ENCODE measurements at regions not wholly inside any gene's neighbourhood (a gene's known extent, or its start where the extent isn't known, plus 50 kb on each side); places are given as distances from the start of the nearest gene placed in this dataset.

DNA sequence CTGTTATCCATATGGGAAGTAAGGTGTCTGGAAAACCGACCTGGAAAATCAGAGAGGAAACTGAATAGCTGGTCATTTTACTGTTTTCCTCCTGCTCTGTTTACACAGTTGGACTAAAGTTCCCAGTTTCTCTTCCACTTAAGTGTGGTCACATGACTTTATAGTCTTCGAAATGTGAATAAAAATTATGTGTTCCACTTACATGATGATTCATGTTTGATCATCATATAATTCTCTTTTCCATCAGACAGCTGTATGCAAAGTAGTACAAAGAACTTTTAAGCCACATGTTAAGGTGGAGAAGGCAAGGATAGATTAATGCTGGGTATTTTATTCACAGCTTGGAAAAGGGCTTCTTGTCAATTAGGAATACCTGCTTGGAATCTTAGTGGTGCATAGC, 525.5 kb upstream of the BCHE start:
- Histone ChIP-seq H3K27ac (ENCODE audit: low read depth, low read length) (no peak overlapping the region), H3K4me1 (ENCODE audit: control insufficient read depth, low read length) (no peaks in the 10 kb centered on the region), H3K36me3 (ENCODE audit: control insufficient read depth, low read length) (no peaks in the 10 kb centered on the region), H3K4me3 (ENCODE audit: low read length) (no peak overlapping the region), H3K27me3 (ENCODE audit: control insufficient read depth, low read length) (no peaks in the 10 kb centered on the region), H3K9me2 (replicated peaks; ENCODE audit: control insufficient read depth, low read length) (no peaks in the 10 kb centered on the region), H4K20me1 (ENCODE audit: control insufficient read depth, insufficient read depth, low read depth, low read length) (no peaks in the 10 kb centered on the region), H3K4me2 (ENCODE audit: low read length) (no peak overlapping the region), H3F3A (ENCODE audit: control insufficient read depth, insufficient read depth) (no peaks in the 10 kb centered on the region), H3K79me2 (ENCODE audit: control insufficient read depth, low read length) (no peaks in the 10 kb centered on the region), H3K9me3 (ENCODE audit: control insufficient read depth, insufficient read depth, low read length) (no peaks in the 10 kb centered on the region)
- no peak for TF ChIP-seq EZH2phosphoT487 (IDR thresholded peaks at IDR 0.05; ENCODE audit: borderline replicate concordance, low read length)
- TF ChIP-seq, protein P1, sequence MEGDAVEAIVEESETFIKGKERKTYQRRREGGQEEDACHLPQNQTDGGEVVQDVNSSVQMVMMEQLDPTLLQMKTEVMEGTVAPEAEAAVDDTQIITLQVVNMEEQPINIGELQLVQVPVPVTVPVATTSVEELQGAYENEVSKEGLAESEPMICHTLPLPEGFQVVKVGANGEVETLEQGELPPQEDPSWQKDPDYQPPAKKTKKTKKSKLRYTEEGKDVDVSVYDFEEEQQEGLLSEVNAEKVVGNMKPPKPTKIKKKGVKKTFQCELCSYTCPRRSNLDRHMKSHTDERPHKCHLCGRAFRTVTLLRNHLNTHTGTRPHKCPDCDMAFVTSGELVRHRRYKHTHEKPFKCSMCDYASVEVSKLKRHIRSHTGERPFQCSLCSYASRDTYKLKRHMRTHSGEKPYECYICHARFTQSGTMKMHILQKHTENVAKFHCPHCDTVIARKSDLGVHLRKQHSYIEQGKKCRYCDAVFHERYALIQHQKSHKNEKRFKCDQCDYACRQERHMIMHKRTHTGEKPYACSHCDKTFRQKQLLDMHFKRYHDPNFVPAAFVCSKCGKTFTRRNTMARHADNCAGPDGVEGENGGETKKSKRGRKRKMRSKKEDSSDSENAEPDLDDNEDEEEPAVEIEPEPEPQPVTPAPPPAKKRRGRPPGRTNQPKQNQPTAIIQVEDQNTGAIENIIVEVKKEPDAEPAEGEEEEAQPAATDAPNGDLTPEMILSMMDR (IDR thresholded peaks at IDR 0.05; ENCODE audit: low read depth, low read length, poor library complexity, severe bottlenecking), result no peak

DNA sequence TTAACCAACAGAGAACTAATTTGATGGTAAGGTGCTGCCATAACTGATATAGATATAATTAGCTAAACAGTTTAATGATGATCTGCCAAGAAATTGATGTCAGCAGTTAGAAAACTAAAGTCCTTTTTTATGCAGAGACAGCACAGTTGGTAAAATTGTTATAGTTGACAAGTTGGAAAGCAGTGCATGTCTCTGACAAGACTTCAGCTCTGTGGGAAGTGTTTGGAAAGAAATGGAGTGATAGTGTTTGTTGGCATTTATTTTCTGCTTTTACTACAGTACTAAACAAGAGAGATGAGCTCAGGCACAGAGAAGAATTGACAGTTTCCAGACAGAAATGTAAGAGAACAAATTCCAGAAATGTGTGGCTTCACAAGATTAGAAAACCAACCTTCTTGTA, 523.5 kb upstream of the BCHE start:
- no peak overlapping the region for H3K27ac ChIP-seq (ENCODE audit: low read depth, low read length)
- H3K79me2 ChIP-seq (ENCODE audit: control insufficient read depth, low read length), result no peaks in the 10 kb centered on the region

DNA sequence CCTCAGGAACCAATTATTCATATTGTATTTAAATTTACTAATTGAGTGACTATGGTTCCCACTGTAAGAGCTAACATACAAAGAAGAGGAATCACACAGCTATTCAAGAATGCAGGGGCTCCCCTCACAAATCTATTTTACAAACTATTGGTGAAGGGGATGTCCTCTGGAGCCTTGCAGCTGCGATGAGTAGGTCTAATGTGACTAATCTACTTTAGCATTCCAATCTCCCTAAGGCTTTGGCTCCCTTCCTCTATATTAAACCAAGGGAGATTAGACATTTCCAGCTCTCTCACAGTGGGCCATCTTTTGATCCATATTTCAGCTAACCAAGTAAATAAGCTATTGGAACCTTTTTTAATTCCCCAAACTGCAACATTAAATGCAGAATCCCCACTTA, 514.2 kb upstream of the BCHE start:
- Histone ChIP-seq H3K79me2 (ENCODE audit: control insufficient read depth, low read length) (no peaks in the 10 kb centered on the region), H3K36me3 (ENCODE audit: control insufficient read depth, low read length) (no peaks in the 10 kb centered on the region), H4K20me1 (ENCODE audit: control insufficient read depth, insufficient read depth, low read depth, low read length) (no peaks in the 10 kb centered on the region), H3K4me1 (ENCODE audit: control insufficient read depth, low read length) (no peaks in the 10 kb centered on the region), H3K27me3 (ENCODE audit: control insufficient read depth, low read length) (no peaks in the 10 kb centered on the region), H3K27ac (ENCODE audit: low read depth, low read length) (no peak overlapping the region), H3K4me2 (ENCODE audit: low read length) (no peak overlapping the region), H3K9me2 (replicated peaks; ENCODE audit: control insufficient read depth, low read length) (no peaks in the 10 kb centered on the region), H3K9me3 (ENCODE audit: control insufficient read depth, insufficient read depth, low read length) (no peaks in the 10 kb centered on the region), H3F3A (ENCODE audit: control insufficient read depth, insufficient read depth) (no peaks in the 10 kb centered on the region), H3K4me3 (ENCODE audit: low read length) (no peak overlapping the region)
- TF ChIP-seq EZH2phosphoT487 (IDR thresholded peaks at IDR 0.05; ENCODE audit: borderline replicate concordance, low read length), result no peak
- TF ChIP-seq, protein P1 (IDR thresholded peaks at IDR 0.05; ENCODE audit: low read depth, low read length, poor library complexity, severe bottlenecking), result no peak

More for the DNA sequence above, 523.5 kb upstream of the BCHE start:
- no peaks in the 10 kb centered on the region for H3K36me3 ChIP-seq (ENCODE audit: control insufficient read depth, low read length)
- H3K9me2 ChIP-seq (replicated peaks; ENCODE audit: control insufficient read depth, low read length), result no peaks in the 10 kb centered on the region
- H3K4me2 ChIP-seq (ENCODE audit: low read length), result no peak overlapping the region
- H4K20me1 ChIP-seq (ENCODE audit: control insufficient read depth, insufficient read depth, low read depth, low read length), result no peaks in the 10 kb centered on the region
- no peaks in the 10 kb centered on the region for H3F3A ChIP-seq (ENCODE audit: control insufficient read depth, insufficient read depth)
- TF ChIP-seq, protein P1 (IDR thresholded peaks at IDR 0.05; ENCODE audit: low read depth, low read length, poor library complexity, severe bottlenecking), result no peak
- no peak for TF ChIP-seq EZH2phosphoT487 (IDR thresholded peaks at IDR 0.05; ENCODE audit: borderline replicate concordance, low read length)
- H3K9me3 ChIP-seq (ENCODE audit: control insufficient read depth, insufficient read depth, low read length), result no peaks in the 10 kb centered on the region
- H3K4me3 ChIP-seq (ENCODE audit: low read length), result no peak overlapping the region
- no peaks in the 10 kb centered on the region for H3K27me3 ChIP-seq (ENCODE audit: control insufficient read depth, low read length)
- no peaks in the 10 kb centered on the region for H3K4me1 ChIP-seq (ENCODE audit: control insufficient read depth, low read length)
